ENCODE measurements at regions not wholly inside any gene's neighbourhood (a gene's known extent, or its start where the extent isn't known, plus 50 kb on each side); places are given as distances from the start of the nearest gene placed in this dataset.
"Not testable (repeated sequence)": the region's sequence is repeated elsewhere in the genome, so short reads cannot be mapped to it uniquely, and the experiment has no call there.

- H3K36me3 ChIP-seq (ENCODE audit: control insufficient read depth in 2 of 2, insufficient read depth in 2 of 2, low read length in 1 of 2); H3K4me2 ChIP-seq (ENCODE audit: control insufficient read depth, insufficient read depth); ATAC-seq; H3K9me3 ChIP-seq (replicated peaks; ENCODE audit: control insufficient read depth, insufficient read depth, low read length); H3K4me1 ChIP-seq (ENCODE audit: control insufficient read depth, insufficient read depth, low read length); BruUV-seq (replicated peaks); DNase-seq (ENCODE audit: low read depth, low spot score); H2AFZ ChIP-seq (ENCODE audit: control insufficient read depth, low read depth, low read length); in situ Hi-C loops (cut with MboI); H3K27ac ChIP-seq (ENCODE audit: control insufficient read depth, insufficient read depth); H3K4me3 ChIP-seq; FAIRE-seq; H4K20me1 ChIP-seq (ENCODE audit: control insufficient read depth, insufficient read depth); H3K27me3 ChIP-seq (replicated peaks in 1 of 2; ENCODE audit: control insufficient read depth in 2 of 2, insufficient read depth in 2 of 2, low read length in 1 of 2); POLR2A ChIA-PET; H3K79me2 ChIP-seq (ENCODE audit: control insufficient read depth, insufficient read depth, low read length); intact Hi-C loops (cut with micrococcal nuclease; ENCODE audit: unreplicated experiment); H3K9ac ChIP-seq (ENCODE audit: control insufficient read depth, insufficient read depth, low read length): not testable (repeated sequence)
- SMC1A ChIA-PET (ENCODE audit: uncharacterized antibody, unreplicated experiment), result interaction anchor here (0.5 to 1.4 kb wide), 3 partner anchors 13 to 213 kb away, joined by 3 to 4 read pairs (median 3); no protein-coding TSS in a partner anchor
- TF ChIP-seq, protein P1, sequence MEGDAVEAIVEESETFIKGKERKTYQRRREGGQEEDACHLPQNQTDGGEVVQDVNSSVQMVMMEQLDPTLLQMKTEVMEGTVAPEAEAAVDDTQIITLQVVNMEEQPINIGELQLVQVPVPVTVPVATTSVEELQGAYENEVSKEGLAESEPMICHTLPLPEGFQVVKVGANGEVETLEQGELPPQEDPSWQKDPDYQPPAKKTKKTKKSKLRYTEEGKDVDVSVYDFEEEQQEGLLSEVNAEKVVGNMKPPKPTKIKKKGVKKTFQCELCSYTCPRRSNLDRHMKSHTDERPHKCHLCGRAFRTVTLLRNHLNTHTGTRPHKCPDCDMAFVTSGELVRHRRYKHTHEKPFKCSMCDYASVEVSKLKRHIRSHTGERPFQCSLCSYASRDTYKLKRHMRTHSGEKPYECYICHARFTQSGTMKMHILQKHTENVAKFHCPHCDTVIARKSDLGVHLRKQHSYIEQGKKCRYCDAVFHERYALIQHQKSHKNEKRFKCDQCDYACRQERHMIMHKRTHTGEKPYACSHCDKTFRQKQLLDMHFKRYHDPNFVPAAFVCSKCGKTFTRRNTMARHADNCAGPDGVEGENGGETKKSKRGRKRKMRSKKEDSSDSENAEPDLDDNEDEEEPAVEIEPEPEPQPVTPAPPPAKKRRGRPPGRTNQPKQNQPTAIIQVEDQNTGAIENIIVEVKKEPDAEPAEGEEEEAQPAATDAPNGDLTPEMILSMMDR (IDR thresholded peaks at IDR 0.05 in 2 of 3, conservative IDR thresholded peaks at IDR 0.05 in 1 of 3; ENCODE audit: control insufficient read depth in 2 of 3, extremely low read depth in 1 of 3, insufficient read depth in 1 of 3, low read depth in 3 of 3, low read length in 3 of 3), result peak in 2 of 3 experiments; percentile 15 to 25; a peak in 2 of 6 replicates
- peak; percentile 23; the same call in 1 of the 2 replicates for TF ChIP-seq RAD21 (IDR thresholded peaks at IDR 0.05; ENCODE audit: insufficient read depth, low read depth, low read length)
- CTCF ChIA-PET, result interaction anchor here (1.0 to 2.5 kb wide), 7 partner anchors 87 to 333 kb away, joined by 3 to 23 read pairs (median 7); no protein-coding TSS in a partner anchor
- RAD21 ChIA-PET (ENCODE audit: unreplicated experiment), result interaction anchor here (1.3 kb wide), 1 partner anchor 138 kb away, joined by 4 read pairs; no protein-coding TSS in a partner anchor
- 38% methylated on average over 27 of the region's 27 CpGs for WGBS (ENCODE audit: insufficient coverage, insufficient replicate concordance, low lambda C conversion rate, missing lambda C conversion rate)
Observed at GRCh38 chr11:3476084-3476936, 97.4 kb upstream of the ZNF195 start.

DNA sequence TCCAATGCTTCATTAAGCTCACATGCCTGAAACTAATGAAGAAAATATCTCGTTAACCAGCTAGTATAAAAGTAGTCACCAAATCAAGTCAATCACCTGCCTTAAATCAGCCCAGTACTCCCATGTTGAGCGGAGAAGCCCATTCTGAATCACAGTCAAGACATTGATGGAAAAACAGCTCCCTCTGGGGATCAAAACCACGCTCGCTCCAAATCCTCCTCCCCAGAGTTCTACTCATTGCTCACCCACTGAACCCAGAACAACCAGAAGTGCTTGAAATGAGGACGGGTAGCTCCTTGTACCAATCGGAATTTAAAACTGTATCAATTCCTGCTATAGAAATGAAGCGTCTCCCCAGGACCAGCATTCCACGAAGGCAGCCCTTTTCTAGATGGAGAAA is 90.0 kb upstream of the ZNF195 start:
- DNase-seq (ENCODE audit: low read depth, low spot score); H3K79me2 ChIP-seq (ENCODE audit: control insufficient read depth, insufficient read depth, low read length); SMC1A ChIA-PET (ENCODE audit: uncharacterized antibody, unreplicated experiment); H3K36me3 ChIP-seq (ENCODE audit: control insufficient read depth in 2 of 2, insufficient read depth in 2 of 2, low read length in 1 of 2); BruUV-seq (replicated peaks); H3K4me3 ChIP-seq; H3K4me2 ChIP-seq (ENCODE audit: control insufficient read depth, insufficient read depth); in situ Hi-C loops (cut with MboI); H3K4me1 ChIP-seq (ENCODE audit: control insufficient read depth, insufficient read depth, low read length); POLR2A ChIA-PET; CTCF ChIA-PET; intact Hi-C loops (cut with micrococcal nuclease; ENCODE audit: unreplicated experiment); H3K27ac ChIP-seq (ENCODE audit: control insufficient read depth, insufficient read depth); H3K27me3 ChIP-seq (replicated peaks in 1 of 2; ENCODE audit: control insufficient read depth in 2 of 2, insufficient read depth in 2 of 2, low read length in 1 of 2); H3K9me3 ChIP-seq (replicated peaks; ENCODE audit: control insufficient read depth, insufficient read depth, low read length); RAD21 ChIA-PET (ENCODE audit: unreplicated experiment); FAIRE-seq; H3K9ac ChIP-seq (ENCODE audit: control insufficient read depth, insufficient read depth, low read length); H4K20me1 ChIP-seq (ENCODE audit: control insufficient read depth, insufficient read depth); ATAC-seq; H2AFZ ChIP-seq (ENCODE audit: control insufficient read depth, low read depth, low read length): not testable (repeated sequence)
- WGBS (ENCODE audit: insufficient coverage, insufficient replicate concordance, low lambda C conversion rate, missing lambda C conversion rate), result 47% methylated on average over 8 of the region's 8 CpGs

- H3K4me2 ChIP-seq (ENCODE audit: control insufficient read depth, insufficient read depth); H3K9ac ChIP-seq (ENCODE audit: control insufficient read depth, insufficient read depth, low read length); in situ Hi-C loops (cut with MboI); H3K27me3 ChIP-seq (replicated peaks in 1 of 2; ENCODE audit: control insufficient read depth in 2 of 2, insufficient read depth in 2 of 2, low read length in 1 of 2); H3K36me3 ChIP-seq (ENCODE audit: control insufficient read depth in 2 of 2, insufficient read depth in 2 of 2, low read length in 1 of 2); RAD21 ChIA-PET (ENCODE audit: unreplicated experiment); FAIRE-seq; H3K9me3 ChIP-seq (replicated peaks; ENCODE audit: control insufficient read depth, insufficient read depth, low read length); H3K27ac ChIP-seq (ENCODE audit: control insufficient read depth, insufficient read depth); H3K4me3 ChIP-seq; H3K79me2 ChIP-seq (ENCODE audit: control insufficient read depth, insufficient read depth, low read length); SMC1A ChIA-PET (ENCODE audit: uncharacterized antibody, unreplicated experiment); POLR2A ChIA-PET; ATAC-seq; H3K4me1 ChIP-seq (ENCODE audit: control insufficient read depth, insufficient read depth, low read length); CTCF ChIA-PET; H2AFZ ChIP-seq (ENCODE audit: control insufficient read depth, low read depth, low read length); intact Hi-C loops (cut with micrococcal nuclease; ENCODE audit: unreplicated experiment); H4K20me1 ChIP-seq (ENCODE audit: control insufficient read depth, insufficient read depth); BruUV-seq (replicated peaks); DNase-seq (ENCODE audit: low read depth, low spot score): not testable (repeated sequence)
- WGBS (ENCODE audit: insufficient coverage, insufficient replicate concordance, low lambda C conversion rate, missing lambda C conversion rate), result 51% methylated on average over 5 of the region's 5 CpGs
Observed at GRCh38 chr11:3467599-3467998, 88.7 kb upstream of the ZNF195 start.
